Prostate gland (tissue), 2 donors: ENCODE measurements at regions not wholly inside any gene's neighbourhood (a gene's known extent, or its start where the extent isn't known, plus 50 kb on each side); places are given as distances from the start of the nearest gene placed in this dataset.

Experiments used
- DNase-seq: peaks from one replicate; pipeline ENCODE4 v3.0.0-alpha.2; 2019; ENCODE audit warnings: low spot score
- H3K27ac ChIP-seq, 2 donors: fragments of 200-600 bp; sonication (generic); 2 replicates each; pipeline ENCODE4 v1.5.1; 2017 to 2019
- H3K27me3 ChIP-seq: fragments of 200-600 bp; sonication (generic); replicated peaks from 2 replicates; pipeline ENCODE4 v1.5.1; 2019; ENCODE audit not compliant: insufficient read depth
- H3K36me3 ChIP-seq, 2 donors: fragments of 200-600 bp; sonication (generic); 1 replicate in 1 of 2; 2 replicates in 1 of 2; pipeline versions ENCODE4 v1.5.1 to v1.8.1; 2017 to 2019
- H3K4me1 ChIP-seq: fragments of 200-600 bp; sonication (generic); replicated peaks from 2 replicates; pipeline ENCODE4 v1.5.1; 2019
- H3K4me3 ChIP-seq, 2 donors: fragments of 200-600 bp; sonication (generic); 2 replicates each; pipeline ENCODE4 v1.5.1; 2017 to 2019
- H3K9me3 ChIP-seq: fragments of 200-600 bp; sonication (generic); 2 replicates; pipeline ENCODE4 v1.5.1; 2017
- POLR2A ChIP-seq: fragments of 450-650 bp; IDR thresholded peaks from one replicate; pipeline ENCODE4 v1.6.1; 2016; ENCODE audit warnings: antibody characterized with exemption, mild to moderate bottlenecking
- POLR2AphosphoS5 ChIP-seq: sonication (generic); formaldehyde crosslinking; IDR thresholded peaks from one replicate; pipeline ENCODE4 v1.6.1; 2017; ENCODE audit warnings: antibody characterized with exemption
- WGBS: methylation state at CpG from one replicate; pipeline ENCODE4 v1.1.5; 2018; 5-methylcytosine and 5-hydroxymethylcytosine counted together
- intact Hi-C: fragments of 100-400 bp; cut with DNase I; formaldehyde crosslinking; loops from one replicate; pipeline ENCODE4 v1.14.2; 2022
- TF ChIP-seq, protein P1 (sequence below), 4 experiments: fragments of 200-600 bp in 2 of 4; fragments of 450-650 bp in 2 of 4; sonication (generic) in 2 of 4; IDR thresholded peaks; 1 replicate in 3 of 4; 2 replicates in 1 of 4; pipeline ENCODE4 v1.5.1; 2016 to 2019; ENCODE audit warnings: antibody characterized with exemption in 4 of 4, mild to moderate bottlenecking in 2 of 4, moderate library complexity in 2 of 4

DNA sequence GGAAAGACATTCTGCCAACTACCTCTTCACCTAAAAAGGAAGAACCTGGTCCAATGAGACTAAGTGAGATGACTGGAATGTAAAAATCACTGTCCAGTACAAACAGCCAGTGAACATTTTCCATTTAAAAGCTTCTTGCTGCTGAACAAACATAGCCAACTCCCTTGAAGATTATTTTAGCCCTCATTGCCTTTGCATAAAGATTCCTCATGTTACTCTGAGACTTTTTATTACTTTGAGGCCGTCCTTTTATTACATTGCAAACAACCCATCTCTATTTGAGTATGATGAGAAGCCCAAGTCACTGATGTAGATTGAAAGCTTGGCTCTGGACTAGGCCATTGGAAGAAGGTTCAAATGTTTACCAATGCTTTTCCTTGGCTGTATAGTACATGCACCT is 649.8 kb downstream of the CETN3 start:
- 10% methylated on average over 1 of the region's 1 CpG for WGBS
- Histone ChIP-seq H3K27me3 (no peaks in the 10 kb centered on the region), H3K4me1 (no peaks in the 10 kb centered on the region), H3K36me3 (no peaks in the 10 kb centered on the region), H3K4me3 (no peak overlapping the region), H3K27ac (no peak overlapping the region), H3K9me3 (no peaks in the 10 kb centered on the region)
- no peak for TF ChIP-seq POLR2A
- peak; percentile 53 for TF ChIP-seq POLR2AphosphoS5
- TF ChIP-seq, protein P1, sequence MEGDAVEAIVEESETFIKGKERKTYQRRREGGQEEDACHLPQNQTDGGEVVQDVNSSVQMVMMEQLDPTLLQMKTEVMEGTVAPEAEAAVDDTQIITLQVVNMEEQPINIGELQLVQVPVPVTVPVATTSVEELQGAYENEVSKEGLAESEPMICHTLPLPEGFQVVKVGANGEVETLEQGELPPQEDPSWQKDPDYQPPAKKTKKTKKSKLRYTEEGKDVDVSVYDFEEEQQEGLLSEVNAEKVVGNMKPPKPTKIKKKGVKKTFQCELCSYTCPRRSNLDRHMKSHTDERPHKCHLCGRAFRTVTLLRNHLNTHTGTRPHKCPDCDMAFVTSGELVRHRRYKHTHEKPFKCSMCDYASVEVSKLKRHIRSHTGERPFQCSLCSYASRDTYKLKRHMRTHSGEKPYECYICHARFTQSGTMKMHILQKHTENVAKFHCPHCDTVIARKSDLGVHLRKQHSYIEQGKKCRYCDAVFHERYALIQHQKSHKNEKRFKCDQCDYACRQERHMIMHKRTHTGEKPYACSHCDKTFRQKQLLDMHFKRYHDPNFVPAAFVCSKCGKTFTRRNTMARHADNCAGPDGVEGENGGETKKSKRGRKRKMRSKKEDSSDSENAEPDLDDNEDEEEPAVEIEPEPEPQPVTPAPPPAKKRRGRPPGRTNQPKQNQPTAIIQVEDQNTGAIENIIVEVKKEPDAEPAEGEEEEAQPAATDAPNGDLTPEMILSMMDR (IDR thresholded peaks at IDR 0.05), result no peak
- intact Hi-C loops, result no loop called here
- DNase-seq, result peak; percentile 9

DNA sequence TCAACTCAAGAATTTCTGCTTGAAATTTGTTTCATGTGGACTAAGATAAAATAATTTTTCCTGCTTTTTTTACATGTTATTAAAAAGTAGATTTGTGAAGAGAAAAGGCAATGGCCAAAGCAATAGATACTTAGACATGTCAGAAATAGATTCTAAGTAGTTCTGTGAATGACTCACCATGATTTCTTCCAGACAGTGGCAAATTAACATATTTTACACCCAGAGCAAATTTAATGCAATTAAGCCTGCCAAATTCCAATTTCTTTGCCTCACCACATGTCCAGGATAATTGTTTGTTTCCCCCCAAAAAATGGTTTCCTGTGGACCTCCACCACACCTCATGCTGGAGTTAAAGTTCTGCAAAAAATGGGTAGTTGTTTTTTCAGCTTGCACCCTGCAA is 651.4 kb downstream of the CETN3 start:
- Histone ChIP-seq H3K36me3 (no peaks in the 10 kb centered on the region), H3K27ac (no peak overlapping the region), H3K9me3 (no peaks in the 10 kb centered on the region), H3K4me1 (no peaks in the 10 kb centered on the region), H3K27me3 (no peaks in the 10 kb centered on the region), H3K4me3 (no peak overlapping the region)
- intact Hi-C loops, result no loop called here
- TF ChIP-seq POLR2A (no peak), POLR2AphosphoS5 (no peak)
- TF ChIP-seq, protein P1 (IDR thresholded peaks at IDR 0.05), result no peak
- DNase-seq, result no peak

DNA sequence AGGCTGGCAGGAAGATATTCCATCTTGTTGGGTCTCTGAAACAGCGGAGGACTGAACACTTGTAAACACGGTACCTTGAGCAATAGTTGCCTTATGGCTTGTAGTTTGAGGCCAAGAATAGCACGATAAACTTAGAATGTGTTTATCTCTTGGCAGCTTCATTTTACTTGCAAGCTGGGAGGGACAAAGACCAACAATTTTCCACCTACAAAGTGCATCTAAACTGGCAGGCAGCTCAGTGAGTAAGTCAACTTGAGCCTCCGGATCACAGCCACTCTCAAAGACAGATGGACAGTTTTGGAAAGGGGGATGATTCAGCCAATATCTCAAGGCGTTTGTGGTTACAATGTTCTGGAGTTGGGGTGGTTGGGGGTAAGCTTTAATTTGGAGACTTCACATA is 652.6 kb downstream of the CETN3 start:
- no peaks in the 10 kb centered on the region for H3K36me3 ChIP-seq
- intact Hi-C loops, result no loop called here
- no peaks in the 10 kb centered on the region for H3K27me3 ChIP-seq
- peak; percentile 34 for TF ChIP-seq POLR2AphosphoS5
- TF ChIP-seq, protein P1 (IDR thresholded peaks at IDR 0.05), result no peak
- 62% methylated on average over 5 of the region's 5 CpGs for WGBS
- H3K4me1 ChIP-seq, result no peaks in the 10 kb centered on the region
- H3K9me3 ChIP-seq, result no peaks in the 10 kb centered on the region
- DNase-seq, result no peak
- H3K27ac ChIP-seq, result no peak overlapping the region
- no peak overlapping the region for H3K4me3 ChIP-seq

DNA sequence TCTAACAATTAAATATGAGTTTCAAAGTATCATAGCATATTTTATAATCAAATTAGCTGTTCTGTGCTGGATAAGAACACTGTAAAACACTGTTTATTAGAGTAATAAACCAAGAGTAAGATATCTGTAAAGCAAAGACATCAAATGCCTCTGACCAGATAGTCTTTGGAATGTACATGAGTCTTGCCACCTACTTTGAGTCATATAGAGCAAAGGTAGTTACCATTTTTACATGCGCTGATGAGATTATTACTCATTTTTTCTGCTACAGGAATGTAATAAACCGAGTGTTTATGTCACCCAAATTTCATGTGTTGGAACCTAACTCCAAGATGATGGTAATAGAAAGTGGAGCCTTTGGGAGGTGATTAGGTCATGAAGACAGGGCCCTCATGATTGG is 654.5 kb downstream of the CETN3 start:
- Histone ChIP-seq H3K27ac (no peak overlapping the region), H3K4me1 (no peaks in the 10 kb centered on the region), H3K4me3 (no peak overlapping the region), H3K9me3 (no peaks in the 10 kb centered on the region), H3K27me3 (no peaks in the 10 kb centered on the region), H3K36me3 (no peaks in the 10 kb centered on the region)
- WGBS, result 92% methylated on average over 2 of the region's 2 CpGs
- no peak for DNase-seq
- no peak for TF ChIP-seq POLR2AphosphoS5
- TF ChIP-seq, protein P1 (IDR thresholded peaks at IDR 0.05), result no peak
- TF ChIP-seq POLR2A, result no peak
- intact Hi-C loops, result no loop called here

DNA sequence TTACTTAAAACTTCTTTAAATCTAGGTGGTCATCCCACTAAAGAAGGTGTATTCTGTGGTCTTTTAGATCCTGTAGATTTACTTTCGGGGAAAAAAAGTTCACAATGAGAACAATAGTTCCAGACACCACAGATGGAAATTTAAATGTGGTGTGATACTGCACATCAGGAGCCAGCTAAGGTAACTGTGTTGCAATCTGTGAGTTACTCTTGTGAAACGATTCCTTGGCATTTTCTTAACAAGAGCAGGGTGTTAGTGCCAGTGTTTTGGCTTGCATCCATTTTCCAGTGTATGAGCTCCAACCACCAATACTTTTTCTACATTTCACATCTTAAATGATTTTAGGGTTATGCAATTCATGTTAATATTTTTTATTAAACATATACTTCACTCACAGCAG is 674.5 kb downstream of the CETN3 start:
- H3K4me1 ChIP-seq, result no peaks in the 10 kb centered on the region
- H3K36me3 ChIP-seq, result no peaks in the 10 kb centered on the region
- H3K27me3 ChIP-seq, result no peaks in the 10 kb centered on the region
- no peak overlapping the region for H3K4me3 ChIP-seq
- intact Hi-C loops, result no loop called here
- TF ChIP-seq, protein P1 (IDR thresholded peaks at IDR 0.05), result no peak
- TF ChIP-seq POLR2AphosphoS5 (no peak), POLR2A (no peak)
- DNase-seq, result no peak
- WGBS, result 47% methylated on average over 2 of the region's 2 CpGs
- no peak overlapping the region for H3K27ac ChIP-seq
- H3K9me3 ChIP-seq, result no peaks in the 10 kb centered on the region
